OCI-LY7 (cell line): ENCODE measurements at regions not wholly inside any gene's neighbourhood (a gene's known extent, or its start where the extent isn't known, plus 50 kb on each side); places are given as distances from the start of the nearest gene placed in this dataset.

Experiments used
- EZH2phosphoT487 ChIP-seq: fragments of 200-600 bp; sonication (generic); IDR thresholded peaks from 2 replicates; pipeline ENCODE4 v1.6.1; 2018; ENCODE audit warnings: low read depth, borderline replicate concordance, mild to moderate bottlenecking, mixed run types, antibody characterized with exemption, low read length, moderate library complexity, mixed read lengths
- TF ChIP-seq, protein P1 (sequence below): fragments of 200-600 bp; sonication (generic); conservative IDR thresholded peaks from 2 replicates; pipeline ENCODE4 v1.5.1; 2014; ENCODE audit warnings: mild to moderate bottlenecking, antibody characterized with exemption, low read length, moderate library complexity, mixed read lengths

GRCh38 chr12:131559517-131560516 lies 151.1 kb upstream of the SFSWAP start:
- TF ChIP-seq, protein P1, sequence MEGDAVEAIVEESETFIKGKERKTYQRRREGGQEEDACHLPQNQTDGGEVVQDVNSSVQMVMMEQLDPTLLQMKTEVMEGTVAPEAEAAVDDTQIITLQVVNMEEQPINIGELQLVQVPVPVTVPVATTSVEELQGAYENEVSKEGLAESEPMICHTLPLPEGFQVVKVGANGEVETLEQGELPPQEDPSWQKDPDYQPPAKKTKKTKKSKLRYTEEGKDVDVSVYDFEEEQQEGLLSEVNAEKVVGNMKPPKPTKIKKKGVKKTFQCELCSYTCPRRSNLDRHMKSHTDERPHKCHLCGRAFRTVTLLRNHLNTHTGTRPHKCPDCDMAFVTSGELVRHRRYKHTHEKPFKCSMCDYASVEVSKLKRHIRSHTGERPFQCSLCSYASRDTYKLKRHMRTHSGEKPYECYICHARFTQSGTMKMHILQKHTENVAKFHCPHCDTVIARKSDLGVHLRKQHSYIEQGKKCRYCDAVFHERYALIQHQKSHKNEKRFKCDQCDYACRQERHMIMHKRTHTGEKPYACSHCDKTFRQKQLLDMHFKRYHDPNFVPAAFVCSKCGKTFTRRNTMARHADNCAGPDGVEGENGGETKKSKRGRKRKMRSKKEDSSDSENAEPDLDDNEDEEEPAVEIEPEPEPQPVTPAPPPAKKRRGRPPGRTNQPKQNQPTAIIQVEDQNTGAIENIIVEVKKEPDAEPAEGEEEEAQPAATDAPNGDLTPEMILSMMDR: no peak
- no peak for TF ChIP-seq EZH2phosphoT487
